ENCODE measurements at regions not wholly inside any gene's neighbourhood (a gene's known extent, or its start where the extent isn't known, plus 50 kb on each side); places are given as distances from the start of the nearest gene placed in this dataset.

GRCh38 chr6:137688230-137688971 is 178.7 kb upstream of the TNFAIP3 start:
- no peak for TF ChIP-seq CTCF (conservative IDR thresholded peaks at IDR 0.05)
- no peak overlapping the region for H2BK5ac ChIP-seq (ENCODE audit: insufficient read length, low read length)
- H3K79me1 ChIP-seq (ENCODE audit: insufficient read depth, low read depth, low read length, poor library complexity, severe bottlenecking) = no peaks in the 10 kb centered on the region
- H3K4ac ChIP-seq (ENCODE audit: low read depth, low read length) = no peak overlapping the region
- no peaks in the 10 kb centered on the region for H3K4me1 Mint-ChIP-seq
- no peak overlapping the region for H3T11ph ChIP-seq (ENCODE audit: low read length)
- H3K9ac ChIP-seq (ENCODE audit: extremely low read depth, insufficient read length, low read length) = no peak overlapping the region
- no peak overlapping the region for H3K56ac ChIP-seq (ENCODE audit: insufficient read length, low read depth, low read length)
- H3K27ac ChIP-seq (ENCODE audit: insufficient read length, low read depth, low read length) = no peak overlapping the region
- H2BK20ac ChIP-seq (ENCODE audit: low read depth, low read length, poor library complexity, severe bottlenecking) = no peak overlapping the region
- H3K27me3 ChIP-seq (ENCODE audit: insufficient read depth, low read length) = no peaks in the 10 kb centered on the region
- H2BK12ac ChIP-seq (ENCODE audit: insufficient read length, low read depth, low read length) = no peak overlapping the region
- no peaks in the 10 kb centered on the region for H4K20me1 ChIP-seq (ENCODE audit: control insufficient read depth, insufficient read depth, insufficient read length)
- no peak overlapping the region for H3K4me2 ChIP-seq (ENCODE audit: insufficient read depth, insufficient read length, low read length)
- no peak overlapping the region for H4K91ac ChIP-seq (ENCODE audit: insufficient read length, low read depth, low read length)
- H3K9me3 Mint-ChIP-seq = no peaks in the 10 kb centered on the region
- no peak overlapping the region for H3K18ac ChIP-seq (ENCODE audit: insufficient read length, low read depth, low read length)
- H4K5ac ChIP-seq (ENCODE audit: insufficient read length, low read depth, low read length) = no peak overlapping the region
- H3K23ac ChIP-seq (ENCODE audit: insufficient read length, low read depth, low read length) = no peak overlapping the region
- H2BK15ac ChIP-seq (ENCODE audit: low read depth, low read length) = no peak overlapping the region
- H2AK5ac ChIP-seq (ENCODE audit: insufficient read length, low read length) = no peak overlapping the region
- H3K4me1 ChIP-seq (ENCODE audit: insufficient read depth, low read length) = no peaks in the 10 kb centered on the region
- H3K79me2 ChIP-seq (ENCODE audit: insufficient read depth, low read length) = no peaks in the 10 kb centered on the region
- H3K23me2 ChIP-seq (ENCODE audit: insufficient read length, low read depth, low read length, poor library complexity, severe bottlenecking) = no peaks in the 10 kb centered on the region
- no peaks in the 10 kb centered on the region; a peak in 1 of 7 replicates for H3K36me3 Mint-ChIP-seq (ENCODE audit: insufficient read depth in 1 of 3, low read depth in 3 of 3)
- H3K4me3 Mint-ChIP-seq = no peak overlapping the region
- no peak overlapping the region for H2BK120ac ChIP-seq (ENCODE audit: low read depth, low read length, poor library complexity, severe bottlenecking)
- H3K9me3 ChIP-seq (ENCODE audit: control insufficient read depth, low read depth, low read length) = no peaks in the 10 kb centered on the region
- H4K8ac ChIP-seq (replicated peaks; ENCODE audit: insufficient read length, low read depth, low read length) = no peak overlapping the region
- no peak overlapping the region for H3K14ac ChIP-seq (ENCODE audit: insufficient read depth, low read length)
- DNase-seq = no peak
- H2AFZ ChIP-seq (ENCODE audit: low read length) = no peak overlapping the region
- H3K27ac Mint-ChIP-seq = no peak overlapping the region
- H3K27me3 Mint-ChIP-seq (ENCODE audit: low read depth) = no peaks in the 10 kb centered on the region

All from H9 (cell line).